Ectodermal cell (in vitro differentiated cells): ENCODE measurements at regions not wholly inside any gene's neighbourhood (a gene's known extent, or its start where the extent isn't known, plus 50 kb on each side); places are given as distances from the start of the nearest gene placed in this dataset.

Experiments
- H3K27ac ChIP-seq: 2 replicates; pipeline ENCODE4 v1.7.0; 2013; ENCODE audit warnings: mild to moderate bottlenecking, low read depth, low read length; ENCODE audit not compliant: insufficient read depth, poor library complexity, severe bottlenecking
- H3K27me3 ChIP-seq: 2 replicates; pipeline ENCODE4 v1.7.0; 2013; ENCODE audit warnings: mild to moderate bottlenecking, low read length; ENCODE audit not compliant: insufficient read depth, control insufficient read depth, poor library complexity, severe bottlenecking
- H3K36me3 ChIP-seq: one replicate; pipeline ENCODE4 v1.7.0; 2013; ENCODE audit warnings: low read length; ENCODE audit not compliant: control insufficient read depth, insufficient read depth
- H3K4me1 ChIP-seq: one replicate; pipeline ENCODE4 v1.7.0; 2013; ENCODE audit warnings: low read length; ENCODE audit not compliant: control insufficient read depth, insufficient read depth
- H3K4me3 ChIP-seq: 2 replicates; pipeline ENCODE4 v1.7.0; 2013; ENCODE audit warnings: low read depth, low read length, control low read depth; ENCODE audit not compliant: insufficient read depth
- H3K9me3 ChIP-seq: 2 replicates; pipeline ENCODE4 v1.7.0; 2013; ENCODE audit warnings: mild to moderate bottlenecking, low read length, moderate library complexity; ENCODE audit not compliant: control insufficient read depth
- WGBS, 2 experiments: methylation state at CpG; one replicate each; pipeline ENCODE4 v1.1.7; 2013; ENCODE audit warnings: missing lambda C conversion rate in 2 of 2; 5-methylcytosine and 5-hydroxymethylcytosine counted together

DNA sequence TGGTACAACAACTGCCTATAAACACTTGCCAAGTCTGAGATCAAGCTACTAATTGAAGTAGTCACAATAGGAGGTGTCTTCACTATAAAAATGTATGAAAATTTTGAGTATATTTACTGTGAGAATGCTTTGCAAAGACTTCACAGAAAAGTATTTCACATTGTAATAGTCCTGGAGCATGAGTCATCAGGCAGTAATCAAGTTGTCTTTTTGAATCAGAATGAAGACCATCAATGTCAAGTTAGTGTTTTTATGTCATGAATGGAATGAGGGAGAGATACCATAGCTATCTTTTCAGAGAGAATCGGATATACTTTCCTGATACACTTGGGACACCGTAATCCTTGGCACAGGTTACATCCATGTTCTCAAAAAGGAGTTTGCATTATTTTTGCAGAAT lies 466.9 kb upstream of the ARRDC3 start:
- H3K4me1 ChIP-seq: no peaks in the 10 kb centered on the region
- no peaks in the 10 kb centered on the region for H3K27me3 ChIP-seq
- no peak overlapping the region for H3K4me3 ChIP-seq
- H3K9me3 ChIP-seq: no peaks in the 10 kb centered on the region
- H3K36me3 ChIP-seq: no peaks in the 10 kb centered on the region
- WGBS, 2 experiments: 88 to 89% methylated on average over 2 of the region's 2 CpGs
- H3K27ac ChIP-seq: no peak overlapping the region

DNA sequence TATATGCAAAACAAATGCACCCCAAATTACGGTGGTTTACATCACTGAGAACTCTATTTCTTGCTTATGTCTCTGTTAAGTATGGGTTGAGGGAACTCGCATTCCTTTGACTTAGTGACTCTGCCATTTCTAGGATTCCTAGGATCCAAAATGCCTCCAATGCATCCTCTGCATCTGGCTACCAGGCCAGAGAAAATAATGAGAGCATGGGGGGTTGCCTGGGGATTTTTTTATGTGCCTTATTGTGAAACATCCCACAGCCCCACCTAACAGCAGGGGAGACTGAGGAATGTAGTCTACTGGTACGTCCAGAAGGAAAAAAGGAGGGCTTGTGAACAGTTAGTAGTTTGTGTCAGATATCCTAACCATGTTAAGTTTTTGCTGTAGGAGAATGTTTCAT lies 466.0 kb upstream of the ARRDC3 start:
- Histone ChIP-seq H3K36me3 (no peaks in the 10 kb centered on the region), H3K4me1 (no peaks in the 10 kb centered on the region), H3K4me3 (no peak overlapping the region), H3K27me3 (no peaks in the 10 kb centered on the region), H3K27ac (no peak overlapping the region), H3K9me3 (no peaks in the 10 kb centered on the region)
- 67 to 73% methylated on average over 3 of the region's 3 CpGs for WGBS, 2 experiments

DNA sequence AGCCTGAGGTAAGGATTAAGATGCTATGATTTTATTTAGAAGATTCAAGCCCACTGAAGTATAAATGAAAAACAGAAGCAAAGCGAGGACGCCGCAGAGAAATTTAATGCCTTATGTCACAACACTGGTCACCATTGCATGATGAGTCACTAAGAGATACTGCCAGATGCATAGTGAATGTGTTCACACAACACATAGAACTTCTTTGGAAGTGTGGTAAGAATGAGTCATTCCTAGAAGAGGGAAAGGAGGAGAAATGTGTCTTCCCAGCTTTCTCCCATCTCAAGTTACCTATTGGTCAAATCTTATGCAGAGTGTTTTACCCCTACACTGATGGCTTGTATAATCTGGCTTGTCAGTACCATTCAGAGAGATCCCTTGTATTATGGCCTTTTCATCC lies 465.3 kb upstream of the ARRDC3 start:
- Histone ChIP-seq H3K9me3 (no peaks in the 10 kb centered on the region), H3K27ac (no peak overlapping the region), H3K36me3 (no peaks in the 10 kb centered on the region), H3K4me3 (no peak overlapping the region), H3K4me1 (no peaks in the 10 kb centered on the region), H3K27me3 (no peaks in the 10 kb centered on the region)
- WGBS, 2 experiments: 95% methylated on average over 3 of the region's 3 CpGs

DNA sequence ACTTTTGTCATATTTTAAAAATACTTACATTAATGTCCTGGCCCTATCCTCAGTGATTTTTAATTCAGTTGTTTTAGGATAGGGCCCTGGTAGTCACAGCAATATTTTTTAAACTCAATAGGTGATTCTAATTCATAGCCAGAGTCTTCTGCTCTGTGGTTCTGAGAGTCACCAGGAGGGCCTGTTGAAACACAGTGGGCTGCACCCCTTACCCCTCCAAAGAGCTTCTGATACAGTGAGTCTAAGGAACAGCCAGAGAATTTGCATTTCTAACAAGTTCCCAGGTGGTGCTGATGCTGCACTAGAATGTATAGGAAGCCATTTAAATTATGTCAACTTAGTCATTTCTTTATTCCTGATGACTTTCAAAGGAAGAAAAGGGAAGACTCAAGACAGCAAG lies 458.3 kb upstream of the ARRDC3 start:
- no peaks in the 10 kb centered on the region for H3K36me3 ChIP-seq
- no peaks in the 10 kb centered on the region for H3K4me1 ChIP-seq
- no peak overlapping the region for H3K27ac ChIP-seq
- no peaks in the 10 kb centered on the region for H3K9me3 ChIP-seq
- H3K27me3 ChIP-seq: no peaks in the 10 kb centered on the region
- no peak overlapping the region for H3K4me3 ChIP-seq

DNA sequence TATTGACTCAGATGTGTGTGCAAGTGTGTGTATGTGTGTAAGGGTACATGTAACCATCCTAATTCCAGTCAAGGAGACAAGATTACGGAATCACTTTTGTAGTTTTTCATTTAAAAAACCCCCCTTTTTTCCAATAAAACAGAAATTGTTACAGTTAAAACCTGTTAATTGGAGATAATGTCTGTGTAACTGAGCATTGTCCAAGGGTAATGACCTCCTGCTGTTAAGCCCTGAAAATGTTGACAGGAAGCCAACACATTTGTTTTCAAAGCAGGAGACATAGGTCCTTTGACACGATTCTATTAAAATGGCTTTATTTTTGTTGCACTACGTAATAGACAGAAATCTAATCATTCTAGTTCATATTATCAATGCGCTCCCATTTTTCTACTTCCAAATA lies 457.3 kb upstream of the ARRDC3 start:
- Histone ChIP-seq H3K27me3 (no peaks in the 10 kb centered on the region), H3K9me3 (no peaks in the 10 kb centered on the region), H3K27ac (no peak overlapping the region), H3K4me3 (no peak overlapping the region), H3K36me3 (no peaks in the 10 kb centered on the region), H3K4me1 (no peaks in the 10 kb centered on the region)
- 75 to 88% methylated on average over 2 to 3 of the region's 4 CpGs for WGBS, 2 experiments

DNA sequence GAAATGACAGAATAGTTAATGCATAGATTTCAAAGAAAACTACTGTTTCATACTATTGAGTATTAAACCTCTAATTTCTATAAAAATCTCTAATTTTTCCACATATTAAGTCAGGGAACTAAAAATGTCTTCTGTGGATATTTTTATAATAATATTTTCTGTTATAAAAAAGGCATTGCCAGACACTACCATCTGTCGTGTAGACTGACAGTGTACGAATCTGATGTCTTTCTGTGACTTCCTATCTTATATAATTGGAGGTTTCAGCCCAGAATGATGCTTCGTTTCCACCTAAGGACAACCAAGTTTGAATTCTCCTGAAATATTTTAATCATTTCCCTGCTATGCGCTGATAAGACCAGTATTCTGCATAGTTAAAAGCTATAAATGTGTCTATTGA lies 456.6 kb upstream of the ARRDC3 start:
- Histone ChIP-seq H3K27ac (no peak overlapping the region), H3K36me3 (no peaks in the 10 kb centered on the region), H3K4me3 (no peak overlapping the region), H3K4me1 (no peaks in the 10 kb centered on the region), H3K9me3 (no peaks in the 10 kb centered on the region), H3K27me3 (no peaks in the 10 kb centered on the region)
- 95 to 98% methylated on average over 3 to 4 of the region's 4 CpGs for WGBS, 2 experiments

DNA sequence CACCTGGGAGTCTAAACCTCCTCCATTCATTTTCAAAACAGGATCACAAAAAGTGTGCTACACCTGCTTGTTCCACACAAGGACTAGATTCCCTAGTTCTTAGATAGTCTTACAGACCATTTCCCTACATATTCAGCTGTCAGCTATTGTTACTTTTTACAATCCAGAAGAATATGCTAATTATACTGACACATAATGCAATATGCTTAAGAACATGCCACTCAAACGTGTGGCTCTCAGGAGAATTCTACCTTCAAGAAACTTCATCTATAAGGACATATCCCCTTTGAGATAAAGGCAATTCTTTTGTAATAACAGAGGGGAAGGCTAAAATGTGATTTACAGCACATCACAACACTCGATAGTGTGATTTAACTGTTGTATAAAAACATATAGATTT lies 456.1 kb upstream of the ARRDC3 start:
- no peaks in the 10 kb centered on the region for H3K27me3 ChIP-seq
- 70 to 96% methylated on average over 2 of the region's 2 CpGs for WGBS, 2 experiments

DNA sequence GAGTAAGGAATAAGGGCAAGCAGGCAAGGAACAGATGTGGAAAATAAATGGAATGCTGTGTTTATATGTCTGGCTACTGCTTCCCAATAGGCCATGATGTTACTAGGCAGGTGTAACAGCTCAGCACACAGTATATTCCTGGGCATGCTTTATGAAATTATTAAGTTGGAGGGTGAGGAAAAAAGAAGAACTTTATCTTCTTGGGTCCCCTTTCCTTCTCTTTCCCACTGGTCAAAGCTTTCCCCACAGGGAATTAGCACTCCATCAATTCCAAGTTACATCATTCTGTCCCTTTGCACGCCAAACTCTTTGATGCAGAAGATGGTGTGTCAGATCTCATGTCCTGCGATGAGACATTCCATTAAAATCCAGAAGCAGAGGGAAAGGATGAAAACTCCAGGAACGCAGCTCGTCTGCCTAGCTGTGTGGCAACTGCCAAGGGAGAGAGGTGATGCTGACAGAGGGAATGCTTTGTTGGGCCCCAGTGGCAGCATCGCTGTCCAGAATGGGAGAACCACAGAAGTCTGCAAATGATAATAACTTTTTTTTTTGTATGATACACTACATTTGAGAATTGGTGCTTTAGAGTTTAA lies 447.3 kb upstream of the ARRDC3 start:
- H3K4me1 ChIP-seq: no peaks in the 10 kb centered on the region
- H3K36me3 ChIP-seq: no peaks in the 10 kb centered on the region
- WGBS, 2 experiments: 94 to 99% methylated on average over 5 of the region's 5 CpGs
- H3K4me3 ChIP-seq: no peak overlapping the region
- H3K27ac ChIP-seq: no peak overlapping the region
- no peaks in the 10 kb centered on the region for H3K27me3 ChIP-seq
- H3K9me3 ChIP-seq: no peaks in the 10 kb centered on the region

More for the DNA sequence above, 456.1 kb upstream of the ARRDC3 start:
- Histone ChIP-seq H3K27ac (no peak overlapping the region), H3K9me3 (no peaks in the 10 kb centered on the region), H3K4me3 (no peak overlapping the region), H3K4me1 (no peaks in the 10 kb centered on the region), H3K36me3 (no peaks in the 10 kb centered on the region)

DNA sequence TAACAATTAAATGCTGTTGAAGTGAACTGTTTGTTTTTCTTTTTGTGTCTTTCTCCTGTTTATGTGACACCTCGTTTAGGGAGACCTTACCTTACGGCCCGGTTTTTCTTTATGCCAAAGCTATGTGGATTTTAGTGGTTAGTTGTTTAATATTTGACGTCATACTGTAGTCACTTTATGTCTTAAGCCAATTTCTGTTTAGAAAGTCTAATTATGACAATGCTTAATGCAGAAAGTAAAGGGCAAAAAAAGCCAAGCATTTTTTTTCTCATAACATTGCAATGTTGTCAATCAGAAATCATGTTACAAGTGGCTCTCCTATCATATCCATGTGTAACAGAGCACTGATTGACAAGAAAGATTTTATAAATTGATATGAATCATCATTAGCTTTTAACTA lies 442.5 kb upstream of the ARRDC3 start:
- Histone ChIP-seq H3K27ac (no peak overlapping the region), H3K36me3 (no peaks in the 10 kb centered on the region), H3K9me3 (no peaks in the 10 kb centered on the region), H3K4me3 (no peak overlapping the region), H3K4me1 (no peaks in the 10 kb centered on the region), H3K27me3 (no peaks in the 10 kb centered on the region)
- 81 to 83% methylated on average over 3 to 4 of the region's 4 CpGs for WGBS, 2 experiments

DNA sequence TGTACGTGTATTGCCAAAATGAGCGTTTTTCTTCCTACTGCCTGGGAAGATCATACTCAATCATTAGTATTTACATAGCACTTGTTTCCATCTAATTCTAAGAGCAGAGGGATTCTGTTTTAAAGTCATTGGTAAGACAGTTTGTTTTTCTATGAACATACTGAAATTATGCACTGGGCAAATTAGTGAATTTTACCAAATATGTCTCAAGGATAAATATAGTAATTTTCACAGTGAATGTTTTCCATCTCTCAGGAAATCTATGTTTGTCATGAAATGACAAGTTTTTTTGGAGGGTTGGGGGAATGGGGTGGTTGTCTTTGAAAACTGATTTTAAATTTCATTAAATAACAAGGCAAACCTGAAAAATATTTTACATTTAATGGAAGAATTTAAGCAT lies 441.3 kb upstream of the ARRDC3 start:
- Histone ChIP-seq H3K4me3 (no peak overlapping the region), H3K27me3 (no peaks in the 10 kb centered on the region), H3K27ac (no peak overlapping the region), H3K4me1 (no peaks in the 10 kb centered on the region), H3K36me3 (no peaks in the 10 kb centered on the region), H3K9me3 (no peaks in the 10 kb centered on the region)
- 92 to 100% methylated on average over 2 of the region's 2 CpGs for WGBS, 2 experiments

DNA sequence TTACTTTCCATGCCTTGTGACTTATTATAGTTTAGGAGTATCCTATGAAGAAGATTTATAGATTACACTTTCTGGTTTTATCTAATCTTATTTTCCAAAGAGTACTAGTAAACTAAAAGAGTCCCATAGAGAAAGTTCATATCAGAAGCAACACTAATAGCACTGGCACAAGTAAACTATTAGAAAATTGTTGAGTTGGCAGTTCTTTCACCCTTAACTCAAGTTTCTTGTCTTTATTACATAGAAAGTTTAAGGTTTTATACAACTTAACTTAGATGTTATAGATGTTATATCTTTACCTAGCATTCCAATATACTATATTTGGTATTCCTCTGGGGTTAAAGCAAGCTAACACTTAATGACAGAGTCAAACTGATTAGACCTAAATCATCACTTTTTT lies 437.8 kb upstream of the ARRDC3 start:
- no peaks in the 10 kb centered on the region for H3K36me3 ChIP-seq
- H3K27me3 ChIP-seq: no peaks in the 10 kb centered on the region
- H3K9me3 ChIP-seq: no peaks in the 10 kb centered on the region
- H3K27ac ChIP-seq: no peak overlapping the region
- no peak overlapping the region for H3K4me3 ChIP-seq
- H3K4me1 ChIP-seq: no peaks in the 10 kb centered on the region
